ENCODE measurements at regions not wholly inside any gene's neighbourhood (a gene's known extent, or its start where the extent isn't known, plus 50 kb on each side); places are given as distances from the start of the nearest gene placed in this dataset.

DNA sequence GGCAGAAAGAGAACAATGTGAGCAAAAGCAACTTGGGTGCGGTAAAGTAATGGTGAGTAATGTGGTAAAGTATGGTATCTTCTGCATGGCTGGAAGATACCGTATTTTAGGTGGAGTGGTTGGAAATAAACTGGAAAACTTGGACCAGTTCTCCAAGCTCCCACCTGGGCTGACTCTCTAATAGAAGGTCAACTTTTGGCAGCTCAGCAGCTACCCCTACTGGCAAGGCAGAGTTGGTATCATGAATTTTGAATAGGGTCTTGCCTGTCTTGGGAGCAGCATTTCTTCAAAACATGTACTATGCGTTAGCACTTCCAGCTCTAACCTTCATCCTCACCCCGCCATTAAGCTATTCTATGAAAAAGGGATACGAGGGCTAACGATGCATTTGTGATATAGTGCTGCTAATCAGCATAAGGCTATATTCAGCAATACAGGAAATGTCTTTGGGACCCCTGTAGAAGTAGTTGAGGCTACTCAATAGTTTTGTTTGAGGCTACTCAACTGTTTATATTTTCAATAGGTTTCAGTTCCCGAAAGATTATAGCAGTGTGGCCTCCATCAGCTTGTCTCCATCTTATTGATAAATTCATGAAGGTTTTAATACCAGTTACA, 276.3 kb upstream of the FAR2 start:
- DNase-seq, result peak; percentile 67
- Mint-ChIP-seq H3K4me3 (no peak overlapping the region), H3K9me3 (no peaks in the 10 kb centered on the region), H3K27ac (no peak overlapping the region), H3K27me3 (ENCODE audit: low read depth, poor library complexity) (peaks cover 10% of the 10 kb centered on the region), H3K36me3 (ENCODE audit: low read depth) (no peaks in the 10 kb centered on the region), H3K4me1 (peaks cover 5% of the 10 kb centered on the region)
- TF ChIP-seq, protein P1, sequence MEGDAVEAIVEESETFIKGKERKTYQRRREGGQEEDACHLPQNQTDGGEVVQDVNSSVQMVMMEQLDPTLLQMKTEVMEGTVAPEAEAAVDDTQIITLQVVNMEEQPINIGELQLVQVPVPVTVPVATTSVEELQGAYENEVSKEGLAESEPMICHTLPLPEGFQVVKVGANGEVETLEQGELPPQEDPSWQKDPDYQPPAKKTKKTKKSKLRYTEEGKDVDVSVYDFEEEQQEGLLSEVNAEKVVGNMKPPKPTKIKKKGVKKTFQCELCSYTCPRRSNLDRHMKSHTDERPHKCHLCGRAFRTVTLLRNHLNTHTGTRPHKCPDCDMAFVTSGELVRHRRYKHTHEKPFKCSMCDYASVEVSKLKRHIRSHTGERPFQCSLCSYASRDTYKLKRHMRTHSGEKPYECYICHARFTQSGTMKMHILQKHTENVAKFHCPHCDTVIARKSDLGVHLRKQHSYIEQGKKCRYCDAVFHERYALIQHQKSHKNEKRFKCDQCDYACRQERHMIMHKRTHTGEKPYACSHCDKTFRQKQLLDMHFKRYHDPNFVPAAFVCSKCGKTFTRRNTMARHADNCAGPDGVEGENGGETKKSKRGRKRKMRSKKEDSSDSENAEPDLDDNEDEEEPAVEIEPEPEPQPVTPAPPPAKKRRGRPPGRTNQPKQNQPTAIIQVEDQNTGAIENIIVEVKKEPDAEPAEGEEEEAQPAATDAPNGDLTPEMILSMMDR (IDR thresholded peaks at IDR 0.05), result peak; percentile 77

DNA sequence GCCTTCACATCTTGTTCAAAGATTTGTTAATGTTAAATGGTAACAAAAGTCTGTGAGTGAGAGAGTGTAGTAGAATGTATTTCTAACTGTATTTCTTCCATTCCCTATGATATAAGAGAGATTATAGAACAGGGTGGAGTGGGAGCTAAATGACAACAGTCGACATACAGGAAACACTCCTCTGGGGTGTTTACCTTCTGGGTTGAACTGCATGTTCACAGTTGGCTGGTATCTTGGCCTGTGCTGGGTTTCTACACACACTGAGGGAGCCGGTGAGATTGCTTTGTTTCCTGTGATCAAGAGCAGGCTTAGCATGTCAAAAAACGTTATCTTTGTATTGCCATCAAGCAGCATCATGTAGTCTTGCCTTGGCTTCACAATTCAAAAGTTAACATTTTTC, 274.3 kb upstream of the FAR2 start:
- TF ChIP-seq, protein P1 (IDR thresholded peaks at IDR 0.05), result no peak
- H3K9me3 Mint-ChIP-seq, result no peaks in the 10 kb centered on the region
- H3K36me3 Mint-ChIP-seq (ENCODE audit: low read depth), result no peaks in the 10 kb centered on the region
- no peak overlapping the region for H3K4me3 Mint-ChIP-seq
- no peak for DNase-seq
- no peak overlapping the region for H3K27ac Mint-ChIP-seq
- H3K27me3 Mint-ChIP-seq (ENCODE audit: low read depth, poor library complexity), result peaks cover 9% of the 10 kb centered on the region
- no peaks in the 10 kb centered on the region for H3K4me1 Mint-ChIP-seq

DNA sequence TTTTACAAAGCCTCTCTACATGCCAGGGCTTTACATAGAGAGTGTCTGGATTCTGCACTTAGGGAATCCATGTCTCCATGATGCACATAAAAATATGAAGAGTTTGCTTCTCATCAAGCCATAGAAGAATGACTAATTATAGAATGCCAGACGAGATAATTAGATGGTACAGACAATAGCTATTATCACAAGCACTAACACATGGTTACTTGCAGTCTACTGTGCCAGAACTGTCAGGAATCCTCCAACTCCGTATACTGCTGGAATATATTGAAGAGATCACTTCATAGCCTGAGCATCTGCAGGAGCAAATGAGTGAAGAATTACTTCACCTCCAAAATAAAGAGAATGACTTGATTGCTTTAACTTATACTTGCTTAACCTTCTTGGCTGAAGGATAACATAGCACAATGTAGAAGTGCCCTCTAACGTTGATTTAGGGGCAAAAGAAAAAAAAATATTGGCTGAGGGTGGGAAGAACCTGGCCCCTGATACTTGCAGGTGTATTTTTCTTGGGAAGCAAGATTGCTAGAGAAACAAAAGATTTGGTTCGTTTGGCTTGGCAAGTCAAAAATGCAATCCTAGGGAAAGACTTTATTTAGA, 272.8 kb upstream of the FAR2 start:
- DNase-seq, result no peak
- no peak overlapping the region for H3K4me3 Mint-ChIP-seq
- TF ChIP-seq, protein P1 (IDR thresholded peaks at IDR 0.05), result no peak
- peaks cover 6% of the 10 kb centered on the region for H3K27me3 Mint-ChIP-seq (ENCODE audit: low read depth, poor library complexity)
- no peaks in the 10 kb centered on the region for H3K9me3 Mint-ChIP-seq
- no peak overlapping the region for H3K27ac Mint-ChIP-seq
- H3K4me1 Mint-ChIP-seq, result no peaks in the 10 kb centered on the region
- no peaks in the 10 kb centered on the region for H3K36me3 Mint-ChIP-seq (ENCODE audit: low read depth)

DNA sequence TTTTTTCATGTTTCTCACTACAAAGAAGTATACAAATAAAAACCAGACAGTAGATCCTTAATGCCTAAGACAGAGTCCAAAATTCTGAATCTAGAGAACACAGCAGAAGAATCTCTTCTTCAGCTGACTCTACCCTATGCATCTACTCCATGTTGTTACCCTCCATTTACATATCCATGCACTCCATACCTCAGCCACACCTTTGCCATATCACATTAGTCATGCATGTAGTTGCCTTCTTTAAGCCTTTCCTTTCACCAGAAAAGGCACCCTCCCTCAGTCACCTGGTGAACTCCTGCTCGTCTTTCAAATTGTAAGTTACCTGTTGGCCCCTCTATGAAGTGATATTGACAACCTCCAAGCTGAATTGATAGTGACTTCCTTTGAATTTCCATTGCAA, 271.2 kb upstream of the FAR2 start:
- no peak for DNase-seq
- H3K36me3 Mint-ChIP-seq (ENCODE audit: low read depth), result no peaks in the 10 kb centered on the region
- TF ChIP-seq, protein P1 (IDR thresholded peaks at IDR 0.05), result no peak
- H3K4me1 Mint-ChIP-seq, result no peaks in the 10 kb centered on the region
- H3K9me3 Mint-ChIP-seq, result no peaks in the 10 kb centered on the region
- no peak overlapping the region for H3K4me3 Mint-ChIP-seq
- H3K27ac Mint-ChIP-seq, result no peak overlapping the region
- H3K27me3 Mint-ChIP-seq (ENCODE audit: low read depth, poor library complexity), result peaks cover 6% of the 10 kb centered on the region

DNA sequence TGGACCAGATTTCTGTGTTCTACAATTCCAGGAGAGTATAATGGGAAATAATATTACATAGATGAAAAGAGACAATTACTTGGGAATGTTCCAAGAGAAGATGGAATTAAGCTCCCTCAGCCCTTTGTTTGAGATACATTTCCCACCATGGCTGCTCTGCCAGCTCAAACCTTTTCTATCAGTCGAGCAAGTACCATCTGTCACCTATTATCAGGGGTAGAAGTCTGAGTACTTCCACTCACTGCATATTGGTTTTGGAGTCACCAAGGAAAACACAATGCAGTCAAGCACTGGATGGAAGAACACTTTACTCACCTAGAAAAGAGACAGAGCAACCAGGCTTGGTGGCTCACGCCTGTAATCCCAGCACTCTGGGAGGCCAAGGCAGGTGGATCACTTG, 270.4 kb upstream of the FAR2 start:
- Mint-ChIP-seq H3K27me3 (ENCODE audit: low read depth, poor library complexity) (peaks cover 6% of the 10 kb centered on the region), H3K36me3 (ENCODE audit: low read depth) (no peaks in the 10 kb centered on the region), H3K9me3 (no peaks in the 10 kb centered on the region), H3K27ac (no peak overlapping the region), H3K4me1 (no peaks in the 10 kb centered on the region), H3K4me3 (no peak overlapping the region)
- no peak for DNase-seq
- TF ChIP-seq, protein P1 (IDR thresholded peaks at IDR 0.05), result no peak

DNA sequence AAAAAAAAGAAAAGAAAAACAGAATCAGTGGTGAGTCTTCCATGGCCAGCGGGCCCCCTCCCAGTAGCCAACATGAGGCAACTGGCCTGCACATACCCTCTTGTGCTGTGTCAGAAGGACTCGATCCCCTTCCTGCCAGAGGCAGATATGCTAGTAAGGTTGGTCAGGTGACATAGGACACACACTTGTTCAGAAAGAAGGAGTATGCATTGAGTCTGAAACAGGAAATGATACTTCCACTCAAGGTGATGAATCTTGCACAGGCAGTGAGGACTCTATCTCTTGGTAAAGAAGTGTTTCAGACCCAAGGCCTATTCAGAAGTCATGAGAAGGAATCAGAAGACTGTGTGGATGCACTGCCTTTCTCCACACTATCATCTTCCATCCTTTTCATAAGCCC, 269.7 kb upstream of the FAR2 start:
- Mint-ChIP-seq H3K4me1 (no peaks in the 10 kb centered on the region), H3K9me3 (no peaks in the 10 kb centered on the region), H3K27ac (no peak overlapping the region), H3K36me3 (ENCODE audit: low read depth) (no peaks in the 10 kb centered on the region), H3K27me3 (ENCODE audit: low read depth, poor library complexity) (peaks cover 6% of the 10 kb centered on the region), H3K4me3 (no peak overlapping the region)
- no peak for DNase-seq
- TF ChIP-seq, protein P1 (IDR thresholded peaks at IDR 0.05), result no peak

Measured in nephron progenitor cell (in vitro differentiated cells).